ENCODE measurements at regions not wholly inside any gene's neighbourhood (a gene's known extent, or its start where the extent isn't known, plus 50 kb on each side); places are given as distances from the start of the nearest gene placed in this dataset.
A peak's percentile ranks its signal among the peaks of the same experiment; 100 is the strongest.
"Not testable (repeated sequence)": the region's sequence is repeated elsewhere in the genome, so short reads cannot be mapped to it uniquely, and the experiment has no call there.

DNA sequence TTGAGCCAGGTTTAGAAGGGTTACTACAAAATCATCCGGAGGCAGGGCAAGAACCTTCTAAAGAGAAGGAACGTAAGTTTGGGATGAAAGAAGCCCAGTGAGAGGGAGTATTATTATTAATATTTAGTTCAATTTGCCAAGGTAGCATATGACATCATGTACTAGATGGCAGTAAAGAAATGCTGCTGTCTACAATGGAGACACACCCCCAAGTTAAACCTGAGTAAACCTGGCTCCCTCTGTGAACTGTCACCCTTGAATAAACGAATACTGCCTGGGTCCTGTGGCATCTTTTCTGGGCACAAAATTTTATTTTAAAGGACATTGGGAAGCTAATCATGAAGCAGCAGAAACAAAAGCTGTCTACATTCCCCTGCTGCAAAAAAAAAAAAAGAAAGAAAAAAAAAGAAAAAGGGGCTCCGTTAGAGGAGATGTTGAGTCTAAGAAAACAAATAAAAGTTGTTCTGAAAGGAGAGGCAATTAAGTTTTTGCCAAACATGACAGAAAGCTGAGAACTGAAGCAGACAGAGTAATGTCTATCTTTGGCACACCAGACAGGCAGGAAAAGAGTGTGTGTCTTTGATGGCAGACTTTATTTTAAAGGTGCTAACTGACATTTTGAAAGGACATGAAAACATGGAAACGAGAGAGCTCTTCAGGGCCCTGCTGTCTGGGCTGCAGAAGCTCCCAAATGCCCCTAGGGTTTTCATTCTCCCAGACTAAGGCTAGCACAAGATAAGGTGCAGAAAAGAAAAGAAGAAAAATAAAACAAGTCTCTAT lies 557.7 kb upstream of the CHAC2 start:
- peaks cover 25% of the 10 kb centered on the region for H3K4me1 ChIP-seq (ENCODE audit: insufficient read depth)
- TF ChIP-seq EZH2 (IDR thresholded peaks at IDR 0.05; ENCODE audit: borderline replicate concordance) (no peak), EZH2phosphoT487 (IDR thresholded peaks at IDR 0.05; ENCODE audit: low read depth, severe bottlenecking, unreplicated experiment) (no peak)
- TF ChIP-seq, protein P1, sequence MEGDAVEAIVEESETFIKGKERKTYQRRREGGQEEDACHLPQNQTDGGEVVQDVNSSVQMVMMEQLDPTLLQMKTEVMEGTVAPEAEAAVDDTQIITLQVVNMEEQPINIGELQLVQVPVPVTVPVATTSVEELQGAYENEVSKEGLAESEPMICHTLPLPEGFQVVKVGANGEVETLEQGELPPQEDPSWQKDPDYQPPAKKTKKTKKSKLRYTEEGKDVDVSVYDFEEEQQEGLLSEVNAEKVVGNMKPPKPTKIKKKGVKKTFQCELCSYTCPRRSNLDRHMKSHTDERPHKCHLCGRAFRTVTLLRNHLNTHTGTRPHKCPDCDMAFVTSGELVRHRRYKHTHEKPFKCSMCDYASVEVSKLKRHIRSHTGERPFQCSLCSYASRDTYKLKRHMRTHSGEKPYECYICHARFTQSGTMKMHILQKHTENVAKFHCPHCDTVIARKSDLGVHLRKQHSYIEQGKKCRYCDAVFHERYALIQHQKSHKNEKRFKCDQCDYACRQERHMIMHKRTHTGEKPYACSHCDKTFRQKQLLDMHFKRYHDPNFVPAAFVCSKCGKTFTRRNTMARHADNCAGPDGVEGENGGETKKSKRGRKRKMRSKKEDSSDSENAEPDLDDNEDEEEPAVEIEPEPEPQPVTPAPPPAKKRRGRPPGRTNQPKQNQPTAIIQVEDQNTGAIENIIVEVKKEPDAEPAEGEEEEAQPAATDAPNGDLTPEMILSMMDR (IDR thresholded peaks at IDR 0.05; ENCODE audit: poor library complexity): no peak
- H3K36me3 ChIP-seq (replicated peaks; ENCODE audit: insufficient read depth, low read depth): no peaks in the 10 kb centered on the region
- H3K79me2 ChIP-seq: no peaks in the 10 kb centered on the region
- H3K9me3 ChIP-seq (ENCODE audit: low read depth): no peaks in the 10 kb centered on the region
- H3K27ac ChIP-seq: no peak overlapping the region
- H2AFZ ChIP-seq: no peak overlapping the region
- DNase-seq (ENCODE audit: low spot score): no peak
- no peaks in the 10 kb centered on the region for H3K9me2 ChIP-seq (replicated peaks; ENCODE audit: insufficient read depth)
- no peak overlapping the region for H3K4me3 ChIP-seq
- 50% methylated on average over 5 of the region's 5 CpGs for WGBS (ENCODE audit: low lambda C conversion rate, missing lambda C conversion rate)
- no peaks in the 10 kb centered on the region for H3K27me3 ChIP-seq
- H3K4me2 ChIP-seq: no peak overlapping the region
- H4K20me1 ChIP-seq (ENCODE audit: insufficient read depth, poor library complexity, severe bottlenecking): no peaks in the 10 kb centered on the region

- DNase-seq (ENCODE audit: low spot score): no peak
- WGBS (ENCODE audit: low lambda C conversion rate, missing lambda C conversion rate): 53% methylated on average over 4 of the region's 4 CpGs
- Histone ChIP-seq H3K4me3 (no peak overlapping the region), H3K36me3 (replicated peaks; ENCODE audit: insufficient read depth, low read depth) (no peaks in the 10 kb centered on the region), H3K9me2 (replicated peaks; ENCODE audit: insufficient read depth) (no peaks in the 10 kb centered on the region), H3K79me2 (no peaks in the 10 kb centered on the region), H4K20me1 (ENCODE audit: insufficient read depth, poor library complexity, severe bottlenecking) (no peaks in the 10 kb centered on the region), H2AFZ (no peak overlapping the region), H3K9me3 (ENCODE audit: low read depth) (no peaks in the 10 kb centered on the region), H3K27me3 (no peaks in the 10 kb centered on the region), H3K27ac (no peak overlapping the region), H3K4me1 (ENCODE audit: insufficient read depth) (peaks cover 25% of the 10 kb centered on the region), H3K4me2 (peak overlapping the region; percentile 53)
- TF ChIP-seq EZH2 (IDR thresholded peaks at IDR 0.05; ENCODE audit: borderline replicate concordance): no peak
- TF ChIP-seq EZH2phosphoT487 (IDR thresholded peaks at IDR 0.05; ENCODE audit: low read depth, severe bottlenecking, unreplicated experiment): no peak
- TF ChIP-seq, protein P1 (IDR thresholded peaks at IDR 0.05; ENCODE audit: poor library complexity): no peak
Measured at GRCh38 chr2:53208815-53209214, 558.8 kb upstream of the CHAC2 start.

- not testable (repeated sequence) for H3K27me3 ChIP-seq; H3K4me2 ChIP-seq; DNase-seq (ENCODE audit: low spot score); H3K36me3 ChIP-seq (replicated peaks; ENCODE audit: insufficient read depth, low read depth); H4K20me1 ChIP-seq (ENCODE audit: insufficient read depth, poor library complexity, severe bottlenecking); H3K9me2 ChIP-seq (replicated peaks; ENCODE audit: insufficient read depth); H2AFZ ChIP-seq; H3K79me2 ChIP-seq; H3K4me3 ChIP-seq; H3K27ac ChIP-seq; H3K9me3 ChIP-seq (ENCODE audit: low read depth)
- WGBS (ENCODE audit: low lambda C conversion rate, missing lambda C conversion rate): 52% methylated on average over 1 of the region's 1 CpG
- H3K4me1 ChIP-seq (ENCODE audit: insufficient read depth): peaks cover 25% of the 10 kb centered on the region
Measured at GRCh38 chr2:53206226-53206625, 561.4 kb upstream of the CHAC2 start.

GRCh38 chr2:53202063-53202462 lies 565.5 kb upstream of the CHAC2 start:
- no peak for TF ChIP-seq EZH2phosphoT487 (IDR thresholded peaks at IDR 0.05; ENCODE audit: low read depth, severe bottlenecking, unreplicated experiment)
- TF ChIP-seq EZH2 (IDR thresholded peaks at IDR 0.05; ENCODE audit: borderline replicate concordance): no peak
- TF ChIP-seq, protein P1 (IDR thresholded peaks at IDR 0.05; ENCODE audit: poor library complexity): peak; percentile 61
- DNase-seq (ENCODE audit: low spot score): peak; percentile 76
- Histone ChIP-seq H3K27me3 (no peaks in the 10 kb centered on the region), H3K9me3 (ENCODE audit: low read depth) (no peaks in the 10 kb centered on the region), H4K20me1 (ENCODE audit: insufficient read depth, poor library complexity, severe bottlenecking) (no peaks in the 10 kb centered on the region), H3K27ac (no peak overlapping the region), H3K36me3 (replicated peaks; ENCODE audit: insufficient read depth, low read depth) (no peaks in the 10 kb centered on the region), H3K79me2 (no peaks in the 10 kb centered on the region), H3K4me2 (peak overlapping the region; percentile 29), H3K4me1 (ENCODE audit: insufficient read depth) (no peaks in the 10 kb centered on the region), H3K4me3 (no peak overlapping the region), H2AFZ (no peak overlapping the region), H3K9me2 (replicated peaks; ENCODE audit: insufficient read depth) (no peaks in the 10 kb centered on the region)
- whole genome bisulfite sequencing (ENCODE audit: low lambda C conversion rate, missing lambda C conversion rate): 16% methylated on average over 3 of the region's 3 CpGs
